SK-N-DZ (cell line): ENCODE measurements at regions not wholly inside any gene's neighbourhood (a gene's known extent, or its start where the extent isn't known, plus 50 kb on each side); places are given as distances from the start of the nearest gene placed in this dataset.
A peak's percentile ranks its signal among the peaks of the same experiment; 100 is the strongest.

ENCODE experiments used
- DNase-seq: peaks from one replicate; pipeline ENCODE4 v3.0.0-alpha.2; 2015; ENCODE audit warnings: low spot score

- no peak for DNase-seq
Measured at GRCh38 chr9:113701774-113702755, 174.0 kb upstream of the ZNF618 start.

- DNase-seq, result no peak
Measured at GRCh38 chr9:113705306-113705927, 170.7 kb upstream of the ZNF618 start.

- DNase-seq, result no peak
Measured at GRCh38 chr9:113705928-113706519, 170.1 kb upstream of the ZNF618 start.

GRCh38 chr9:113707953-113708695 lies 168.0 kb upstream of the ZNF618 start:
- DNase-seq, result no peak

- no peak for DNase-seq
Measured at GRCh38 chr9:113708821-113709713, 167.0 kb upstream of the ZNF618 start.

GRCh38 chr9:113709721-113710120 lies 166.4 kb upstream of the ZNF618 start:
- no peak for DNase-seq

- DNase-seq, result no peak
Measured at GRCh38 chr9:113711251-113711650, 164.9 kb upstream of the ZNF618 start.

- DNase-seq, result no peak
Measured at GRCh38 chr9:113712053-113712452, 164.1 kb upstream of the ZNF618 start.

- no peak for DNase-seq
Measured at GRCh38 chr9:113715086-113715485, 161.0 kb upstream of the ZNF618 start.

- no peak for DNase-seq
Measured at GRCh38 chr9:113719919-113720318, 156.2 kb upstream of the ZNF618 start.

- no peak for DNase-seq
Measured at GRCh38 chr9:113720495-113720894, 155.6 kb upstream of the ZNF618 start.

GRCh38 chr9:113721856-113722255 lies 154.3 kb upstream of the ZNF618 start:
- no peak for DNase-seq

- DNase-seq, result no peak
Measured at GRCh38 chr9:113724202-113724601, 151.9 kb upstream of the ZNF618 start.

GRCh38 chr9:113728989-113729388 lies 147.1 kb upstream of the ZNF618 start:
- DNase-seq, result no peak

- no peak for DNase-seq
Measured at GRCh38 chr9:113734826-113735225, 141.3 kb upstream of the ZNF618 start.

- peak; percentile 35 for DNase-seq
Measured at GRCh38 chr9:113737517-113738271, 138.4 kb upstream of the ZNF618 start.

- no peak for DNase-seq
Measured at GRCh38 chr9:113738496-113738892, 137.6 kb upstream of the ZNF618 start.

- no peak for DNase-seq
Measured at GRCh38 chr9:113738893-113739604, 137.1 kb upstream of the ZNF618 start.
